ENCODE measurements at regions not wholly inside any gene's neighbourhood (a gene's known extent, or its start where the extent isn't known, plus 50 kb on each side); places are given as distances from the start of the nearest gene placed in this dataset.

- H3K9me3 Mint-ChIP-seq (ENCODE audit: unreplicated experiment) = peaks cover 12% of the 10 kb centered on the region
- H3K4me1 Mint-ChIP-seq (ENCODE audit: low read depth, unreplicated experiment) = no peaks in the 10 kb centered on the region
- no peaks in the 10 kb centered on the region for H3K27me3 ChIP-seq (replicated peaks; ENCODE audit: control insufficient read depth, insufficient read depth, low read length)
- H3K9me3 ChIP-seq = no peaks in the 10 kb centered on the region
- no peak overlapping the region for H3K4me3 ChIP-seq (ENCODE audit: low read depth, low read length)
- intact Hi-C loops (cut with micrococcal nuclease; ENCODE audit: unreplicated experiment) = no loop called here
- no peaks in the 10 kb centered on the region for H3K4me1 ChIP-seq
- H3K36me3 Mint-ChIP-seq (ENCODE audit: insufficient read depth, unreplicated experiment) = no peaks in the 10 kb centered on the region
- H3K27me3 Mint-ChIP-seq (ENCODE audit: insufficient read depth, unreplicated experiment) = peaks cover 5% of the 10 kb centered on the region
- ChIA-PET CTCF (no interaction called here), POLR2A (no interaction called here)
- no peak for DNase-seq
- no TSS peak for BruUV-seq (replicated peaks)
- no peak for TF ChIP-seq CTCF (IDR thresholded peaks at IDR 0.05; ENCODE audit: insufficient read depth in 1 of 2, low read depth in 1 of 2, low read length in 1 of 2, severe bottlenecking in 1 of 2, unreplicated experiment in 1 of 2)
- no peak overlapping the region for H3K27ac Mint-ChIP-seq (ENCODE audit: unreplicated experiment)
- no peaks in the 10 kb centered on the region for H3K36me3 ChIP-seq (ENCODE audit: control insufficient read depth, insufficient read depth, low read length)
- no peak overlapping the region for H3K4me3 Mint-ChIP-seq (ENCODE audit: unreplicated experiment)
Observed at GRCh38 chr14:99075771-99076375, 196.1 kb downstream of the BCL11B start.

GRCh38 chr14:99077076-99077843, 194.7 kb downstream of the BCL11B start:
- DNase-seq = no peak
- peaks cover 12% of the 10 kb centered on the region for H3K9me3 Mint-ChIP-seq (ENCODE audit: unreplicated experiment)
- no peaks in the 10 kb centered on the region for H3K36me3 Mint-ChIP-seq (ENCODE audit: insufficient read depth, unreplicated experiment)
- BruUV-seq (replicated peaks) = no TSS peak
- intact Hi-C loops (cut with micrococcal nuclease; ENCODE audit: unreplicated experiment) = no loop called here
- no peaks in the 10 kb centered on the region for H3K36me3 ChIP-seq (ENCODE audit: control insufficient read depth, insufficient read depth, low read length)
- H3K9me3 ChIP-seq = no peaks in the 10 kb centered on the region
- H3K4me1 ChIP-seq = no peaks in the 10 kb centered on the region
- H3K27ac Mint-ChIP-seq (ENCODE audit: unreplicated experiment) = no peak overlapping the region
- no peaks in the 10 kb centered on the region for H3K27me3 ChIP-seq (replicated peaks; ENCODE audit: control insufficient read depth, insufficient read depth, low read length)
- peaks cover 5% of the 10 kb centered on the region for H3K27me3 Mint-ChIP-seq (ENCODE audit: insufficient read depth, unreplicated experiment)
- TF ChIP-seq CTCF (IDR thresholded peaks at IDR 0.05; ENCODE audit: insufficient read depth in 1 of 2, low read depth in 1 of 2, low read length in 1 of 2, severe bottlenecking in 1 of 2, unreplicated experiment in 1 of 2) = no peak
- no peak overlapping the region for H3K4me3 ChIP-seq (ENCODE audit: low read depth, low read length)
- CTCF ChIA-PET = no interaction called here
- POLR2A ChIA-PET = no interaction called here
- H3K4me3 Mint-ChIP-seq (ENCODE audit: unreplicated experiment) = no peak overlapping the region
- H3K4me1 Mint-ChIP-seq (ENCODE audit: low read depth, unreplicated experiment) = no peaks in the 10 kb centered on the region

- Mint-ChIP-seq H3K27me3 (ENCODE audit: insufficient read depth, unreplicated experiment) (peaks cover 5% of the 10 kb centered on the region), H3K4me1 (ENCODE audit: low read depth, unreplicated experiment) (no peaks in the 10 kb centered on the region), H3K9me3 (ENCODE audit: unreplicated experiment) (peaks cover 12% of the 10 kb centered on the region), H3K36me3 (ENCODE audit: insufficient read depth, unreplicated experiment) (no peaks in the 10 kb centered on the region), H3K4me3 (ENCODE audit: unreplicated experiment) (no peak overlapping the region), H3K27ac (ENCODE audit: unreplicated experiment) (no peak overlapping the region)
- no TSS peak for BruUV-seq (replicated peaks)
- Histone ChIP-seq H3K27me3 (replicated peaks; ENCODE audit: control insufficient read depth, insufficient read depth, low read length) (no peaks in the 10 kb centered on the region), H3K9me3 (no peaks in the 10 kb centered on the region), H3K4me1 (no peaks in the 10 kb centered on the region), H3K4me3 (ENCODE audit: low read depth, low read length) (no peak overlapping the region), H3K36me3 (ENCODE audit: control insufficient read depth, insufficient read depth, low read length) (no peaks in the 10 kb centered on the region)
- intact Hi-C loops (cut with micrococcal nuclease; ENCODE audit: unreplicated experiment) = no loop called here
- DNase-seq = no peak
- POLR2A ChIA-PET = no interaction called here
- no peak for TF ChIP-seq CTCF (IDR thresholded peaks at IDR 0.05; ENCODE audit: insufficient read depth in 1 of 2, low read depth in 1 of 2, low read length in 1 of 2, severe bottlenecking in 1 of 2, unreplicated experiment in 1 of 2)
- CTCF ChIA-PET = no interaction called here
Observed at GRCh38 chr14:99077844-99078236, 194.2 kb downstream of the BCL11B start.

Data from Caco-2 (cell line).